DOHH2 (cell line): ENCODE measurements at regions not wholly inside any gene's neighbourhood (a gene's known extent, or its start where the extent isn't known, plus 50 kb on each side); places are given as distances from the start of the nearest gene placed in this dataset.

Experiments used
- H3F3A ChIP-seq: fragments of 200-600 bp; sonication (generic), shearing (Covaris generic); 2 replicates; pipeline ENCODE4 v1.6.0; 2016; ENCODE audit warnings: antibody characterized with exemption, mild to moderate bottlenecking; ENCODE audit not compliant: control insufficient read depth, insufficient read depth
- H3K27ac ChIP-seq: fragments of 200-600 bp; sonication (generic); 2 replicates; pipeline ENCODE4 v1.5.1; 2014; ENCODE audit warnings: low read depth, mild to moderate bottlenecking, low read length, moderate library complexity
- H3K27me3 ChIP-seq: fragments of 200-600 bp; sonication (generic); 2 replicates; pipeline ENCODE4 v1.6.1; 2014; ENCODE audit warnings: mild to moderate bottlenecking, low read length, mixed read lengths; ENCODE audit not compliant: control insufficient read depth
- H3K36me3 ChIP-seq: fragments of 200-600 bp; sonication (generic); 2 replicates; pipeline ENCODE4 v1.6.1; 2014; ENCODE audit warnings: mild to moderate bottlenecking, low read length, moderate library complexity, mixed read lengths; ENCODE audit not compliant: control insufficient read depth
- H3K4me1 ChIP-seq: fragments of 200-600 bp; sonication (generic); 2 replicates; pipeline ENCODE4 v1.6.1; 2014; ENCODE audit warnings: mild to moderate bottlenecking, low read length, mixed read lengths; ENCODE audit not compliant: control insufficient read depth
- H3K4me2 ChIP-seq: fragments of 200-600 bp; sonication (generic); 2 replicates; pipeline ENCODE4 v1.6.0; 2014; ENCODE audit warnings: mild to moderate bottlenecking, low read length, moderate library complexity
- H3K4me3 ChIP-seq: fragments of 200-600 bp; sonication (generic); 2 replicates; pipeline ENCODE4 v1.5.1; 2014; ENCODE audit warnings: mild to moderate bottlenecking, low read length, mixed read lengths
- H3K79me2 ChIP-seq: fragments of 200-600 bp; sonication (generic); 2 replicates; pipeline ENCODE4 v1.6.1; 2014; ENCODE audit warnings: mild to moderate bottlenecking, low read length, mixed read lengths; ENCODE audit not compliant: control insufficient read depth
- H3K9me2 ChIP-seq: fragments of 200-600 bp; sonication (generic); replicated peaks from 2 replicates; pipeline ENCODE4 v1.6.1; 2014; ENCODE audit warnings: mild to moderate bottlenecking, low read length, mixed read lengths; ENCODE audit not compliant: control insufficient read depth
- H3K9me3 ChIP-seq: fragments of 200-600 bp; sonication (generic); 2 replicates; pipeline ENCODE4 v1.6.1; 2014; ENCODE audit warnings: antibody characterized with exemption, low read length, mixed read lengths; ENCODE audit not compliant: control insufficient read depth, insufficient read depth
- H4K20me1 ChIP-seq: fragments of 200-600 bp; sonication (generic); 2 replicates; pipeline ENCODE4 v1.6.0; 2014; ENCODE audit warnings: low read depth, mild to moderate bottlenecking, antibody characterized with exemption, low read length, moderate library complexity; ENCODE audit not compliant: control insufficient read depth, insufficient read depth
- CTCF ChIP-seq: fragments of 200-600 bp; sonication (generic); IDR thresholded peaks from one replicate; pipeline ENCODE4 v1.5.1; 2014; ENCODE audit warnings: antibody characterized with exemption, mild to moderate bottlenecking, low read depth, low read length; ENCODE audit not compliant: poor library complexity, severe bottlenecking
- EZH2phosphoT487 ChIP-seq: fragments of 200-600 bp; sonication (generic); IDR thresholded peaks from 2 replicates; pipeline ENCODE4 v1.6.1; 2017; ENCODE audit warnings: borderline replicate concordance, mild to moderate bottlenecking, antibody characterized with exemption, low read length, moderate library complexity, mixed read lengths

DNA sequence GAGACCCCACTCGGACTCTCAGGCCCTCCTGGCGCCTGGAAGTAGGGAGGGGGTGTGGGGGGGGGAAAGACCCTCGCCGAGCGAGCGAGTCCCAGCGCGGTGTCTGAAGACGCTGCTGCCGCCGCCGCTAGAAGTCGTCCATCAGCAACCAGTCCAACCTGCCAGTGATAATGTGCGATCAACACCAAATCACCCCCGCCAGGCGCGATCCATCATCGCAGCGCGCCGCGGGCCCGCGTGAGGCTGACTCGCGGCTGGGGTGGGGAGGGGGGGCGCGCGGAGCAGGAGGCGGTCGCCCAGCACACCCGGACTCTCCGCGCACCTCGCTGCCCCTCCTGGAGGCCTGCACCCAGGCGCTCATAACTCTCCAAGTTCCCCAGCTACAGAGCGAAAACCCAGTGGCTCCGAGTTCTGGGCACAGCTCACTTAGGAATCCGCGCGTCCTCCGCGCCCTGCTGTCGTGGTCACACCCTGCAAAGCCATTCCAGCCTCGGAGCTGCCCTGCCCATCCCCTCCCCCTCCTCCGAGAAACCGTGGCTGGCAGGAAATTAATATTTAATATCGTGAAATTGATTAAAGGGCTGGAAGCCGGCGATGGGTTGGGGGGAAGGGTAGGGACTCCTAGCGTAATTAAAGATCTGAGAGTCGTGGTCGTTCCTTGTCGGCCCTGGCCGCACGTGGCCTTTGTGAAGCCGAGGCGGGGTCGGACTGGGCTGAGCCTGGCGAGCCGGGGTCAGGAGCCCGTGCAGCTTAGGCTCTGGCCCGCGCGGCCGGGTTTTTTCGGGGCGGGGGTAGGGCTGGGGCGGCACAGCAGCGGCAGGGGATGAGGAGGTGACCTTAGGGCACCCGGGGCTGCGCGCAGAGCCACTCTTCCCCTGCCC lies 58.1 kb upstream of the BCOR start:
- Histone ChIP-seq H3K79me2 (no peaks in the 10 kb centered on the region), H3K27me3 (peaks cover 17% of the 10 kb centered on the region), H3K36me3 (no peaks in the 10 kb centered on the region), H3K27ac (no peak overlapping the region), H3K9me2 (no peaks in the 10 kb centered on the region), H3K4me2 (peak overlapping the region; percentile 74), H3K4me3 (peak overlapping the region; percentile 61), H4K20me1 (no peaks in the 10 kb centered on the region), H3F3A (0 out of 2 replicates have a peak, but pooled peaks cover 4% of the 10 kb centered on the region), H3K4me1 (peaks cover 37% of the 10 kb centered on the region), H3K9me3 (no peaks in the 10 kb centered on the region)
- no peak for TF ChIP-seq CTCF
- no peak for TF ChIP-seq EZH2phosphoT487

DNA sequence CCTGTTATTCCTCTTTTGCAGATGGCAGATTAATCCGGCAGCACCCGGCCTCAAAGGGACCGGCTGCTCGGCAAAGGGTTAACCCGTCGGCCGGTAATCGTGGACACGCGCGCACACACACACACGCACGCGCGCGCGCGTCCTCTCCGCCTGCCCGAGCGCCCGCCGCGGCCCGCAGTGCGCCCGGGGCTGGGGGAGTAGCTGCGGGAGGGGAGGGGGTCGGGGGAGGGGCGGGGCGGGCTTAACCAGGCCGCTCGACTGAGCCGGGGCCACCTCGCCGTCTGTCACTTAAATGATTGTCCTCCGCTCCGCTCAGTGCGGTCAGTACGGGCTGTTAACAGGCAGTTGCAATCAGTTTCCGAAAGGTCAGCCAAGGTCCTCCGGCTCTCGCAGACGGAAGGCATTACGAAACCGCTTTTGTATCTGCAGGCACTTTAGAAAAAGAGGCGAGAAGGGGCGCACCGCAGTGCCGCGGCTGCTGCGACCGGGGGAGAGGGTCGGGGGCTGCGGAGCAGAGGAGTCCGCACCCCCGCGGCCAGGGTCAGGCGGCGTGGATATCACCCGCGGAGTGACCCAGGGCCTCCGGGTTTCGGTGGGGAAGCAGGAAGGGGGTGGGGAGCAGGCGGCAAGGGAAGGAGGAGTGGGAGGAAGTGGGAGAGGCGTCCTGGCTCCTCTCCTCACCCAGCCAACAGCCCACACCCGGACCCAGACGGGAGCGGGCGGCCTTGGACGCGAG lies 57.3 kb upstream of the BCOR start:
- Histone ChIP-seq H3K9me2 (no peaks in the 10 kb centered on the region), H3K27me3 (peaks cover 17% of the 10 kb centered on the region), H4K20me1 (no peaks in the 10 kb centered on the region), H3K36me3 (no peaks in the 10 kb centered on the region), H3K9me3 (no peaks in the 10 kb centered on the region), H3K4me1 (peaks cover 45% of the 10 kb centered on the region), H3K27ac (no peak overlapping the region), H3K4me3 (peak overlapping the region; percentile 67), H3F3A (0 out of 2 replicates have a peak, but pooled peaks cover 7% of the 10 kb centered on the region), H3K4me2 (peak overlapping the region; percentile 74), H3K79me2 (no peaks in the 10 kb centered on the region)
- TF ChIP-seq EZH2phosphoT487 (no peak), CTCF (no peak)

DNA sequence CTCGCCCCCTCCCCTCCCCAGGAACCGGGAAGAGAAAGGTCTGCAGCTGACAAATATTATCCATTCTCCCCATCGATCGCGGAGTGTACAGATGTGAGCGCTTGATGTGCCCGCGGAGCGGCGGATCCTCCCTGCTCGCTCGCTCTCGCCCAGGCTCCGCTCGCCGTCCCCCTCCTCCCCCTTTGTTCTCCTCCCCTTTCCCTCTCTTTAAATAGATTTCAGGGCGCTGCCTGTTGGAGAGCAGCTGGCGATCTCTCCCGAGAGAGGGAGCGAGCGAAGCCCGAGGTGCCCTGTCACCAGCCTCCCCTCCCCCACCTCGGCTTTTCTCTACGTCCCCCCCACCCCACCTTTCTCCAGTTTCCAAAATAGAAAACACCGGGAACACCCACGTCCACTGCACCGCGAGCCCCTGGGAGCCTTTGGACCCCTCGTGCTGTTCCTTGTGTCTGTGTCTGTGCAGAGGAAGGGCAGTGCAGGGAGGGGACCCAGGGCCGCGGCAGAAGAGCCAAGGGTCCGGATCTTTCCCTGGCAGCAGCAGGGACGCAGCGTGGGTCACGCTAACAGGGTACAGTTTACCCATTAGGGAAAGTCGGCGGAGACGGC lies 56.6 kb upstream of the BCOR start:
- Histone ChIP-seq H3K36me3 (no peaks in the 10 kb centered on the region), H3K27me3 (peaks cover 17% of the 10 kb centered on the region), H3K9me3 (no peaks in the 10 kb centered on the region), H3K4me3 (peak overlapping the region; percentile 67), H3K4me1 (peaks cover 52% of the 10 kb centered on the region), H3K4me2 (peak overlapping the region; percentile 74), H3F3A (0 out of 2 replicates have a peak, but pooled peaks cover 7% of the 10 kb centered on the region), H3K27ac (no peak overlapping the region), H3K9me2 (no peaks in the 10 kb centered on the region), H3K79me2 (no peaks in the 10 kb centered on the region), H4K20me1 (no peaks in the 10 kb centered on the region)
- TF ChIP-seq EZH2phosphoT487 (no peak), CTCF (no peak)
